GM04503 (cell line): ENCODE measurements at regions not wholly inside any gene's neighbourhood (a gene's known extent, or its start where the extent isn't known, plus 50 kb on each side); places are given as distances from the start of the nearest gene placed in this dataset.

ENCODE experiments used
- DNase-seq: peaks from one replicate; pipeline ENCODE4 v3.0.0-alpha.2; 2012; ENCODE audit warnings: low read depth

DNA sequence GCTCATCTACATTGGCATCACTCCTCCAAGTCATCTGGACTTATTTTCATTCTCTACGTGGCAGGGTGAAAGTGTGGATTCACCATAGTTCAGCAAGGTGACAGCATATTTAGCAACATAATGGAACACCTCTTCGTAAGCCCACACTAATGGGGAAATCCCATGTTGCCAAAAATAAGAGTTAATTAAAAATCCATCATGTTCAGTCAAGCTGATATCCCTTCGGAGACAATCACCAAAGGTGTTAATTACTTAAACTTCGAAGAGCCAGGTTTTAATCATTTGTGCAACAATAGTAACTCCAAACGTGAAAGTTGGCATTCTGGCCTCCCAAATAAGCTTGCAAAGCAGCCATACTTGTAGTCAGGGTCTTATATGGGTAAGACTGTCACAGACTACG lies 242.9 kb downstream of the NSG2 start:
- no peak for DNase-seq

GRCh38 chr5:174291162-174291561 lies 245.7 kb downstream of the NSG2 start:
- no peak for DNase-seq

DNA sequence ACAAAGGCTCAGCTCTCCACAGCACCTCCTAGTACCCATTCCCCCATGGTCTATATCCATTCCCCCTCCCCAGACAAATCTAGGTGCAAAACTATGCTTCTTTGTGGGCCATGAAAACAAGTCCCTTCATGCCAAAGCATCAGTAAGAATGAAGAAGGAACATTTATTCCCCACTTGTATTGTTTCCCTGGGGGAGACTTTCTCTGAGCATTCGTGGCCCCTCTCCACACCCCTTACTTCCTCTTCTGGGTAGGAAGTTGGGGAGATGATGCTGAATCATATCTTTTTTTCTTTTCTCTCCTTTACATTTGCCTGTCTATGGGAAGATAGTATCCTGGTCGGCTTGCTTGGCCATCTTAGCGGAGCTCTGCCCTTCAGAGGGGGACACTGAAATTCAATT lies 246.8 kb downstream of the NSG2 start:
- DNase-seq, result no peak

DNA sequence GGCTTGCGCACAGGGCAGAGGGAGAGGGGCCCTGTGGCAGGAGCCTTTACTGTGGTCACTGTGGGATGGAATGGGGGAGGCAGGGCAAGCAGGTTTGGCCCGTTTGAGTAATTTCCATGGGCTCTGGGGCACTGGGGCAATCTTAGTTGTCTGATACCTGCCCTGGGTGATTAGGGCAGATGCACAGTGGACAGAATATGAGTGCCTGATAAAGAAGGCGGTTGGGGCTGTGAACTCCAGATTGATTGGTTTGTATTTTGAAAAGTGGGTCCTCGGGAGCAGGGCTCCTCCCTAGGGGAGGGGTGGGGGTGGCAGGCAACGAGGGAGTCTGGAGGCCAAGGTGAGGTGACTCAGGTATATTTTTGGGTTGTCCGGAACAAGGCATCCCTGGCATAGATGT lies 247.5 kb downstream of the NSG2 start:
- no peak for DNase-seq

DNA sequence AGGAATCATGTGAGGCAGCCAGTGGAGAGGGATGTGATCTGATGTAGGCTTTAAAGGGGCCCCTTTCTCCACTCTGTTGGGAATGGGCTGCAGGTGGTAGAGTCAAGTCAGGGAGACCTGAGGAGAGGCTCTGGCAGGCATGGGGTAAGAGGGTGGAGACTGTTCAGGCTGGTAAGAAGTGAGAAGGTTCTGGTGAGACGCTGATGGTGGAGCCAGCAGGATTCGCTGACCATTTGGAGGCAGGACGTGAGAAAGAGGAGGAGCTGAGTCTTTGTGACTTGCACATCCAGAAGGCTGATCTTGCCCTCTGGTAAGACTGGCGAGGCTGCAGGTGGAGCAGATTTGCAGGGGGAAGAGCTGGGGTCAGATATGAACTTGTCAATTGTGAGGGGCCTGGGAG lies 248.0 kb downstream of the NSG2 start:
- no peak for DNase-seq

- DNase-seq, result no peak
Measured at GRCh38 chr5:174294891-174295620, 249.6 kb downstream of the NSG2 start.

GRCh38 chr5:174295702-174296436 lies 250.4 kb downstream of the NSG2 start:
- DNase-seq, result no peak

- DNase-seq, result no peak
Measured at GRCh38 chr5:174300118-174300940, 254.8 kb downstream of the NSG2 start.

DNA sequence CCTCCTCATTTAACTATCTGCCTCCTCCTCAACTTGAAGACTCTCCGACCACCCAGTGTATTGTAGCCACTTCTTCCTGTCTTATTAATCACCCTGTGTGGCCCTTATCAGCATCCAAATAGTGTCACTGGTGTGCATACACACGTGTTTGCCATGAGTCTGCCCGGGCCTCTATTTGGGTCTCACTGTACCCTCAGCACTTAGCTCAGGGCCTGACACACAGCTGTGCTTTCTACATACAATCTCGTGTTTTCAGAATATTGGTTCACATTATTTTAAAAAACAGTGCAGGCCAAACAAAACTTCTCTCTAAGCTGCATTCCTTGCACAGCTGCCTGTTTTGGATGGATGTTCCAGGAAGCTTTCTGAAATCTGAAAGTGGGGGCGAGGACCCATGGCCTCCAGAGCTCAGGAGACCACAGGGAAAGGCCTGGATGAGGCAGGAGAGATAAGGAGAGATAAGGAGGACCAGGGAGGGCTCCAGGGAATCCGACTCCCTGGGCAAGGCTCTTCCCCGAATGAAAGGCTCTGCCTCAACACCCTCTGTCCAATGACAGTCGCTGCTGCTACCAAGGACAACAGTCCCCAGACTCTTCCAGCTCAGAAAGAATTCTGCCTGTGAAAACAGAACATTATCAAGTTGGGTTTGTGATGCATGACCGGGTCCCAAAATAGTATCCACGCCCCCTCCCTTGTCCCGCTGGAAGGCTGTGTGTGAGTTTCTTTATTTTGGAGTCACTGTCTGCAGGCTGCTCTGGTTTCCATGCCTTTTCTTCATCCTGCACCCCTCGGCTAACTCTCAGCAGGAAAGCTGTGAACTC lies 255.6 kb downstream of the NSG2 start:
- DNase-seq, result no peak

- DNase-seq, result no peak
Measured at GRCh38 chr5:174301848-174302625, 256.5 kb downstream of the NSG2 start.

DNA sequence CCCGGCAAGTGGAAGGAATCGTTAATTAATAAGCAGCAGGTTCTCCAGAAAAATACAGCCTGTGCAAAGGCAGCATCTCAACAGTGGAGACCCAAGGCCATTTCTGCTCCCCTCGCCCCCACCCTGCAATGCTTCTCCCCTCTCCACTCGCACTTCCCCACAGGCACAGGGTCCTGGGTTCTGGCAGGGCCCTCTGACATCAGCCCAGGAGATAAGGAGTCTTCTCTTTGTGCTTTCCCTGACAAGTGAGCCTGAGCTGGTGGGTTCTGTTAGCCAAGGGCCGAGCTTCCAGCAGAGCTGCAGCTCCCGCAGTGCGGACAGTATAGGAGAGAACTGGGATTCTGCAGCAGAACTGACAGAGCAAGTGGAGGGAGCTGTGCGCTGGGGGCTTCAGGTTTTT lies 257.5 kb downstream of the NSG2 start:
- no peak for DNase-seq

- DNase-seq, result no peak
Measured at GRCh38 chr5:174303437-174304045, 258.0 kb downstream of the NSG2 start.

GRCh38 chr5:174305241-174305681 lies 259.8 kb downstream of the NSG2 start:
- DNase-seq, result no peak

GRCh38 chr5:174306345-174307030 lies 261.0 kb downstream of the NSG2 start:
- DNase-seq, result no peak

DNA sequence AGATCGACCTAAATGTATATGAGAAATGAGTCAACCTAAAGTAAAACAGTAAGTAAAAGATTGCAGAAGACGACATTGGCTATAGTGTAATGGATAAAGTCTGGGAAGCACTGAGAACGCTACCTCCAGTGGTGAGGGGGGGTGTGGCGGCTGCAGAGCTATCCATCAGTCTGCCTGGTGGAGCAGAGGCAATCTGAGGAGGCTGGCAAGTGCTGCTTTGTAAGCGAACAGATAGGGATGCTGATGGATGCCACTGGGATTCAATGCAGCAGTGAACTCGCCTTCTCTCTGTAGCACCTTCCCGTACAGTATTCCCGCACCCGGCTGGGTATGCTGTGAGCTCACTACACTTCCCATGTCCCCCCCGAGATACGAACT lies 261.5 kb downstream of the NSG2 start:
- DNase-seq, result no peak

GRCh38 chr5:174307656-174308271 lies 262.3 kb downstream of the NSG2 start:
- no peak for DNase-seq

DNA sequence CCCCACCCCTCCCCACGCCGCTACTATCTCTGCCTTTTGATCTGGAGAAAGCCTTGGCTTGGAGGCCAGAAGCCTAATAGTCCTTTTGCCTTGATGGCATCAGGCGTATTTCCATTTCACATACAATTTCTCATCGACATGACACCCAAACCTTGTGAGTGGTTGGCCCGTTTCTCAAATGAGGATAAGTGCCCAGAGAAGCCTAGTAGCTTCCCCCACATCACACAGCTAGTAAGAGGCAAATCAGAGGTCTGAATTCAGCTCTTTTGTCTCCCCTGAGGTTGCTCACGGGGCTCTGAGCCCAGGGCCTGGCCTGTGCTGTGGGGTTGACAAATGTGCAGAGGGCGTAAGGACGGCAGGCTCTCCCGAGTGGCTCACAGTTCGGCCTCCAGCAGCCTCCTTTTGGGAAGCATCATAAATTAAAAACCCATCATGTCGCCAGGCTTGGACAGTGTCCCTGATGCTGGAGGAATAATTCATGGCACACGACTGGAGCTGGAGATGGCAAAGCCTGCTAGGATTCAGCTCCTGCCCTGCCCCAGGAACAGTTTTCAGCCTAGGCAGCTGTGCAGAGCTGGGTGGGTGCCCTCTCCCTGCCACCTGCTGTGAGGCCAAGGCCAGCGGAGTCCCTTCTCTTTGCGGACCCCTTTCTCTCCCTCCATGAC lies 263.8 kb downstream of the NSG2 start:
- no peak for DNase-seq

GRCh38 chr5:174310243-174310642 lies 264.7 kb downstream of the NSG2 start:
- no peak for DNase-seq

DNA sequence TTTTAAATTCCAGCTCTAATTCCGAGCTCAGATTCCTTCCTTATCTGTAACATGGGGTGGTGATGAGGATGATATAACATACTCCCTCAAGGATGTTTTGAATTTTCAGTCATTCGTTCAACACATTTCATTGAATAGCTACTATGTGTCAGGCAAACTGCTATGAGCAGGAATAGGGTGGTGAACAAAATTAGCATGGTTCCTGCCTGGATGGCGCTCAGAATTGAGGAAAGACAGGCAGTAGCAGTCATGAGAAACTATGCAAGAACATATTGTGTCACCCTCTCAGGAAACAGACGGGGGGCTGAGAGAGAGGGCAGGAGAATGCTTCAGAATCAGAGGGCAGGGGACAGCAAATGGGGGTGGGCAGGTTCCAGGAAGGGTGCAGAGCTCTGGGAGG lies 265.2 kb downstream of the NSG2 start:
- DNase-seq, result no peak
